ENCODE measurements at regions not wholly inside any gene's neighbourhood (a gene's known extent, or its start where the extent isn't known, plus 50 kb on each side); places are given as distances from the start of the nearest gene placed in this dataset.

- DNase-seq (ENCODE audit: low read depth), result no peak
Measured at GRCh38 chr2:12282780-12283695, 433.7 kb upstream of the TRIB2 start.

GRCh38 chr2:12284037-12284436 is 432.7 kb upstream of the TRIB2 start:
- no peak overlapping the region for H3K4me3 ChIP-seq (ENCODE audit: low read depth, low read length)
- DNase-seq (ENCODE audit: low read depth), result no peak

More at GRCh38 chr2:12282780-12283695, 433.7 kb upstream of the TRIB2 start:
- H3K4me3 ChIP-seq (ENCODE audit: low read depth, low read length), result no peak overlapping the region

- no peak overlapping the region for H3K4me3 ChIP-seq (ENCODE audit: low read depth, low read length)
- peak; percentile 69 for DNase-seq (ENCODE audit: low read depth)
Measured at GRCh38 chr2:12284487-12284886, 432.2 kb upstream of the TRIB2 start.

- no peak overlapping the region for H3K4me3 ChIP-seq (ENCODE audit: low read depth, low read length)
- DNase-seq (ENCODE audit: low read depth), result no peak
Measured at GRCh38 chr2:12286347-12286746, 430.4 kb upstream of the TRIB2 start.

- no peak overlapping the region for H3K4me3 ChIP-seq (ENCODE audit: low read depth, low read length)
- no peak for DNase-seq (ENCODE audit: low read depth)
Measured at GRCh38 chr2:12287220-12287751, 429.4 kb upstream of the TRIB2 start.

GRCh38 chr2:12288048-12288447 is 428.7 kb upstream of the TRIB2 start:
- no peak for DNase-seq (ENCODE audit: low read depth)
- no peak overlapping the region for H3K4me3 ChIP-seq (ENCODE audit: low read depth, low read length)

- no peak for DNase-seq (ENCODE audit: low read depth)
- no peak overlapping the region for H3K4me3 ChIP-seq (ENCODE audit: low read depth, low read length)
Measured at GRCh38 chr2:12289120-12289802, 427.5 kb upstream of the TRIB2 start.

- no peak overlapping the region for H3K4me3 ChIP-seq (ENCODE audit: low read depth, low read length)
- DNase-seq (ENCODE audit: low read depth), result no peak
Measured at GRCh38 chr2:12291303-12291702, 425.4 kb upstream of the TRIB2 start.

- no peak overlapping the region for H3K4me3 ChIP-seq (ENCODE audit: low read depth, low read length)
- no peak for DNase-seq (ENCODE audit: low read depth)
Measured at GRCh38 chr2:12293874-12294273, 422.9 kb upstream of the TRIB2 start.

GRCh38 chr2:12295856-12296519 is 420.7 kb upstream of the TRIB2 start:
- H3K4me3 ChIP-seq (ENCODE audit: low read depth, low read length), result no peak overlapping the region
- DNase-seq (ENCODE audit: low read depth), result no peak

GRCh38 chr2:12296915-12297314 is 419.8 kb upstream of the TRIB2 start:
- no peak for DNase-seq (ENCODE audit: low read depth)
- no peak overlapping the region for H3K4me3 ChIP-seq (ENCODE audit: low read depth, low read length)

- no peak overlapping the region for H3K4me3 ChIP-seq (ENCODE audit: low read depth, low read length)
- no peak for DNase-seq (ENCODE audit: low read depth)
Measured at GRCh38 chr2:12298352-12298751, 418.4 kb upstream of the TRIB2 start.

GRCh38 chr2:12299431-12299830 is 417.3 kb upstream of the TRIB2 start:
- no peak for DNase-seq (ENCODE audit: low read depth)
- H3K4me3 ChIP-seq (ENCODE audit: low read depth, low read length), result no peak overlapping the region

GRCh38 chr2:12300019-12300602 is 416.6 kb upstream of the TRIB2 start:
- no peak for DNase-seq (ENCODE audit: low read depth)
- no peak overlapping the region for H3K4me3 ChIP-seq (ENCODE audit: low read depth, low read length)

GRCh38 chr2:12300927-12301326 is 415.8 kb upstream of the TRIB2 start:
- no peak overlapping the region for H3K4me3 ChIP-seq (ENCODE audit: low read depth, low read length)
- DNase-seq (ENCODE audit: low read depth), result no peak

GRCh38 chr2:12302140-12302539 is 414.6 kb upstream of the TRIB2 start:
- no peak overlapping the region for H3K4me3 ChIP-seq (ENCODE audit: low read depth, low read length)
- DNase-seq (ENCODE audit: low read depth), result no peak

GRCh38 chr2:12302691-12303090 is 414.0 kb upstream of the TRIB2 start:
- DNase-seq (ENCODE audit: low read depth), result no peak
- no peak overlapping the region for H3K4me3 ChIP-seq (ENCODE audit: low read depth, low read length)

GRCh38 chr2:12303181-12304030 is 413.3 kb upstream of the TRIB2 start:
- DNase-seq (ENCODE audit: low read depth), result peak; percentile 94
- no peak overlapping the region for H3K4me3 ChIP-seq (ENCODE audit: low read depth, low read length)
